CD4-positive, alpha-beta T cell (primary cell): ENCODE measurements at regions not wholly inside any gene's neighbourhood (a gene's known extent, or its start where the extent isn't known, plus 50 kb on each side); places are given as distances from the start of the nearest gene placed in this dataset.
A peak's percentile ranks its signal among the peaks of the same experiment; 100 is the strongest.

Source experiments
- ATAC-seq: fragments of 200-7000 bp; cut with Tn5 transposase; one replicate; pipeline ENCODE4 v1.10.0; 2022; ENCODE audit warnings: mild to moderate bottlenecking; ENCODE audit not compliant: poor library complexity
- CTCF ChIA-PET: fragments of 350-600 bp; sonication (Branson Sonifier 250); formaldehyde crosslinking; loops from one replicate; lab custom pipeline; 2021; ENCODE audit warnings: antibody characterized with exemption, inconsistent platforms; lab: Charles Lee
- POLR2A ChIA-PET: fragments of 350-600 bp; sonication (Branson Sonifier 250); formaldehyde crosslinking; loops from one replicate; lab custom pipeline; 2021; ENCODE audit warnings: antibody characterized with exemption, inconsistent platforms; lab: Charles Lee
- DNase-seq, 14 experiments: peaks; one replicate each; pipeline ENCODE4 v3.0.0-alpha.2; 2013 to 2020; ENCODE audit warnings: mixed read lengths in 2 of 14
- H3K27ac ChIP-seq, 2 donors: one replicate each; pipeline versions ENCODE4 v1.5.1 to v1.7.0; 2013; ENCODE audit warnings: low read length in 2 of 2, low read depth in 1 of 2, mild to moderate bottlenecking in 1 of 2
- H3K27me3 ChIP-seq, 2 experiments: 1 replicate in 1 of 2; 2 replicates in 1 of 2; pipeline versions ENCODE4 v1.6.1 to v1.7.0; 2013; ENCODE audit warnings: low read length in 2 of 2, control low read depth in 1 of 2, mild to moderate bottlenecking in 1 of 2, moderate library complexity in 1 of 2; ENCODE audit not compliant: insufficient read depth in 2 of 2, control insufficient read depth in 1 of 2
- H3K36me3 ChIP-seq: one replicate; pipeline ENCODE4 v1.6.1; 2013; ENCODE audit warnings: low read length, control low read depth; ENCODE audit not compliant: insufficient read depth
- H3K4me1 ChIP-seq: one replicate; pipeline ENCODE4 v1.6.1; 2013; ENCODE audit warnings: low read length, control low read depth; ENCODE audit not compliant: insufficient read depth
- H3K4me3 ChIP-seq: one replicate; pipeline ENCODE4 v1.5.1; 2013; ENCODE audit warnings: mild to moderate bottlenecking, low read length, moderate library complexity
- H3K9me3 ChIP-seq, 2 experiments: 1 replicate in 1 of 2; 2 replicates in 1 of 2; pipeline versions ENCODE4 v1.6.1 to v1.7.0; 2013; ENCODE audit warnings: low read length in 2 of 2, mild to moderate bottlenecking in 2 of 2, control low read depth in 1 of 2, moderate library complexity in 1 of 2; ENCODE audit not compliant: control insufficient read depth in 1 of 2, insufficient read depth in 1 of 2
- H3K27ac Mint-ChIP-seq: one replicate; pipeline ENCODE4 v1.8.0; 2020; ENCODE audit warnings: mixed read lengths
- H3K27me3 Mint-ChIP-seq: one replicate; pipeline ENCODE4 v1.8.0; 2021; ENCODE audit warnings: mixed read lengths
- H3K36me3 Mint-ChIP-seq: one replicate; pipeline ENCODE4 v1.8.0; 2021; ENCODE audit warnings: low read depth, mixed read lengths
- H3K4me1 Mint-ChIP-seq: one replicate; pipeline ENCODE4 v1.8.0; 2021; ENCODE audit warnings: low read depth, mixed read lengths
- H3K4me3 Mint-ChIP-seq: one replicate; pipeline ENCODE4 v1.8.0; 2020; ENCODE audit warnings: mild to moderate bottlenecking, mixed read lengths
- H3K9me3 Mint-ChIP-seq: one replicate; pipeline ENCODE4 v1.8.0; 2020; ENCODE audit warnings: mixed read lengths
- CTCF ChIP-seq: fragments of 200-600 bp; IDR thresholded peaks from one replicate; pipeline ENCODE4 v1.8.0; 2022; ENCODE audit warnings: antibody characterized with exemption, mild to moderate bottlenecking
- intact Hi-C, 2 experiments: fragments of 100-400 bp; cut with DNase I in 1 of 2; cut with micrococcal nuclease in 1 of 2; formaldehyde crosslinking; loops; one replicate each; pipeline versions ENCODE4 v1.15.1 to v1.9.0; 2023 to 2025; cut with DNase I, micrococcal nuclease

GRCh38 chrX:9271789-9272525 lies 192.9 kb upstream of the TBL1X start:
- CTCF ChIA-PET, result no interaction called here

GRCh38 chrX:9273744-9274143 lies 191.1 kb upstream of the TBL1X start:
- ChIA-PET POLR2A (no interaction called here), CTCF (no interaction called here)
- TF ChIP-seq CTCF, result no peak
- H3K36me3 ChIP-seq, result no peaks in the 10 kb centered on the region
- H3K27ac ChIP-seq, result no peak overlapping the region
- no peaks in the 10 kb centered on the region for H3K27me3 Mint-ChIP-seq
- DNase-seq (no peak), ATAC-seq (no peak)
- H3K4me3 ChIP-seq, result no peak overlapping the region
- peaks cover 4% of the 10 kb centered on the region for H3K9me3 Mint-ChIP-seq
- intact Hi-C loops, result no loop called here
- H3K4me1 Mint-ChIP-seq, result no peaks in the 10 kb centered on the region
- H3K36me3 Mint-ChIP-seq, result no peaks in the 10 kb centered on the region
- no peaks in the 10 kb centered on the region for H3K9me3 ChIP-seq
- H3K27ac Mint-ChIP-seq, result no peak overlapping the region
- H3K27me3 ChIP-seq, result no peaks in the 10 kb centered on the region
- H3K4me1 ChIP-seq, result no peaks in the 10 kb centered on the region
- no peak overlapping the region for H3K4me3 Mint-ChIP-seq

More at GRCh38 chrX:9271789-9272525, 192.9 kb upstream of the TBL1X start:
- no peaks in the 10 kb centered on the region for H3K27me3 ChIP-seq
- Mint-ChIP-seq H3K27me3 (no peaks in the 10 kb centered on the region), H3K36me3 (no peaks in the 10 kb centered on the region), H3K27ac (no peak overlapping the region), H3K4me3 (no peak overlapping the region), H3K4me1 (no peaks in the 10 kb centered on the region), H3K9me3 (peaks cover 3% of the 10 kb centered on the region)
- ATAC-seq (no peak), DNase-seq (no peak)
- no peak for TF ChIP-seq CTCF
- H3K9me3 ChIP-seq, result no peaks in the 10 kb centered on the region
- no peak overlapping the region for H3K27ac ChIP-seq
- H3K4me1 ChIP-seq, result no peaks in the 10 kb centered on the region
- intact Hi-C loops, result no loop called here
- H3K36me3 ChIP-seq, result no peaks in the 10 kb centered on the region
- POLR2A ChIA-PET, result no interaction called here
- no peak overlapping the region for H3K4me3 ChIP-seq

GRCh38 chrX:9278475-9279233 lies 186.2 kb upstream of the TBL1X start:
- Mint-ChIP-seq H3K4me1 (peaks cover 16% of the 10 kb centered on the region), H3K9me3 (peaks cover 2% of the 10 kb centered on the region), H3K4me3 (peak overlapping the region; percentile 17), H3K27me3 (no peaks in the 10 kb centered on the region), H3K36me3 (no peaks in the 10 kb centered on the region), H3K27ac (peak overlapping the region; percentile 1)
- no peaks in the 10 kb centered on the region for H3K4me1 ChIP-seq
- DNase-seq (no peak), ATAC-seq (no peak)
- no peak overlapping the region for H3K4me3 ChIP-seq
- POLR2A ChIA-PET, result no interaction called here
- H3K27ac ChIP-seq, result no peak overlapping the region
- no peaks in the 10 kb centered on the region for H3K9me3 ChIP-seq
- intact Hi-C loops, result no loop called here
- H3K36me3 ChIP-seq, result no peaks in the 10 kb centered on the region
- no peak for TF ChIP-seq CTCF
- CTCF ChIA-PET, result no interaction called here
- H3K27me3 ChIP-seq, result no peaks in the 10 kb centered on the region
